ENCODE measurements at regions not wholly inside any gene's neighbourhood (a gene's known extent, or its start where the extent isn't known, plus 50 kb on each side); places are given as distances from the start of the nearest gene placed in this dataset.
A peak's percentile ranks its signal among the peaks of the same experiment; 100 is the strongest.

GRCh38 chr6:147716434-147716833 is 207.9 kb downstream of the SAMD5 start:
- DNase-seq = no peak

- DNase-seq = no peak
Measured at GRCh38 chr6:147717991-147718390, 209.5 kb downstream of the SAMD5 start.

GRCh38 chr6:147722158-147722557 is 213.7 kb downstream of the SAMD5 start:
- DNase-seq = no peak

GRCh38 chr6:147724454-147724853 is 216.0 kb downstream of the SAMD5 start:
- DNase-seq = no peak

GRCh38 chr6:147726342-147726741 is 217.9 kb downstream of the SAMD5 start:
- DNase-seq = no peak

- DNase-seq = no peak
Measured at GRCh38 chr6:147728903-147729302, 220.4 kb downstream of the SAMD5 start.

GRCh38 chr6:147733686-147734085 is 225.2 kb downstream of the SAMD5 start:
- no peak for DNase-seq

GRCh38 chr6:147734151-147734550 is 225.7 kb downstream of the SAMD5 start:
- no peak for DNase-seq

- DNase-seq = no peak
Measured at GRCh38 chr6:147735924-147736323, 227.4 kb downstream of the SAMD5 start.

GRCh38 chr6:147737115-147737514 is 228.6 kb downstream of the SAMD5 start:
- DNase-seq = no peak

GRCh38 chr6:147738099-147738498 is 229.6 kb downstream of the SAMD5 start:
- DNase-seq = no peak

- DNase-seq = peak; percentile 5
Measured at GRCh38 chr6:147738516-147739162, 230.1 kb downstream of the SAMD5 start.

- no peak for DNase-seq
Measured at GRCh38 chr6:147740326-147740725, 231.8 kb downstream of the SAMD5 start.

GRCh38 chr6:147740916-147741315 is 232.4 kb downstream of the SAMD5 start:
- DNase-seq = no peak

- DNase-seq = peak; percentile 16
Measured at GRCh38 chr6:147741389-147741788, 232.9 kb downstream of the SAMD5 start.

GRCh38 chr6:147742440-147742839 is 233.9 kb downstream of the SAMD5 start:
- no peak for DNase-seq

- no peak for DNase-seq
Measured at GRCh38 chr6:147744012-147744411, 235.5 kb downstream of the SAMD5 start.

- DNase-seq = no peak
Measured at GRCh38 chr6:147749331-147749730, 240.8 kb downstream of the SAMD5 start.

- no peak for DNase-seq
Measured at GRCh38 chr6:147750413-147750812, 241.9 kb downstream of the SAMD5 start.

GRCh38 chr6:147751232-147751631 is 242.7 kb downstream of the SAMD5 start:
- no peak for DNase-seq

GRCh38 chr6:147752689-147753403 is 244.4 kb downstream of the SAMD5 start:
- DNase-seq = peak; percentile 56

- no peak for DNase-seq
Measured at GRCh38 chr6:147755999-147756398, 247.5 kb downstream of the SAMD5 start.

GRCh38 chr6:147756891-147757290 is 248.4 kb downstream of the SAMD5 start:
- DNase-seq = no peak

GRCh38 chr6:147757291-147757690 is 248.8 kb downstream of the SAMD5 start:
- no peak for DNase-seq

All from fibroblast of skin of scalp (primary cell).